Breast epithelium (tissue), 4 donors: ENCODE measurements at regions not wholly inside any gene's neighbourhood (a gene's known extent, or its start where the extent isn't known, plus 50 kb on each side); places are given as distances from the start of the nearest gene placed in this dataset.

Source experiments
- DNase-seq, 2 donors: peaks; one replicate each; pipeline ENCODE4 v3.0.0-alpha.2; 2019; ENCODE audit warnings: low spot score in 2 of 2
- H3K27ac ChIP-seq, 2 donors: fragments of 200-600 bp; sonication (generic) in 1 of 2; one replicate each; pipeline ENCODE4 v1.5.1; 2016 to 2019; ENCODE audit warnings: mild to moderate bottlenecking in 1 of 2
- H3K27me3 ChIP-seq, 2 donors: fragments of 200-600 bp; sonication (generic) in 1 of 2; one replicate each; pipeline versions ENCODE4 v1.5.1 to v1.6.0; 2017 to 2019; ENCODE audit warnings: control low read depth in 1 of 2, mild to moderate bottlenecking in 1 of 2
- H3K36me3 ChIP-seq: fragments of 200-600 bp; one replicate; pipeline ENCODE4 v1.5.1; 2019
- H3K4me1 ChIP-seq, 2 donors: fragments of 200-600 bp; sonication (generic); one replicate each; pipeline ENCODE4 v1.5.1; 2016 to 2019; ENCODE audit warnings: control low read depth in 1 of 2
- H3K4me3 ChIP-seq, 3 donors: fragments of 200-600 bp; sonication (generic); 1 replicate in 2 of 3; 2 replicates in 1 of 3; pipeline ENCODE4 v1.5.1; 2016 to 2019; ENCODE audit warnings: mild to moderate bottlenecking in 3 of 3, moderate library complexity in 2 of 3
- H3K9me3 ChIP-seq, 2 donors: fragments of 200-600 bp; sonication (generic) in 1 of 2; one replicate each; pipeline ENCODE4 v1.5.1; 2016 to 2019; ENCODE audit warnings: control low read depth in 1 of 2
- POLR2A ChIP-seq: fragments of 450-650 bp; IDR thresholded peaks from one replicate; pipeline ENCODE4 v1.6.1; 2016; ENCODE audit warnings: antibody characterized with exemption, mild to moderate bottlenecking, moderate library complexity
- POLR2AphosphoS5 ChIP-seq, 3 donors: sonication (generic); formaldehyde crosslinking; IDR thresholded peaks; one replicate each; pipeline ENCODE4 v1.6.1; 2017; ENCODE audit warnings: antibody characterized with exemption in 3 of 3
- intact Hi-C: fragments of 100-400 bp; cut with DNase I; formaldehyde crosslinking; loops from one replicate; pipeline ENCODE4 v1.15.1; 2023; ENCODE audit warnings: low total_unique reads
- TF ChIP-seq, protein P1 (sequence below), 3 donors: fragments of 450-650 bp; IDR thresholded peaks; one replicate each; pipeline ENCODE4 v1.5.1; 2016 to 2017; ENCODE audit warnings: antibody characterized with exemption in 3 of 3, mild to moderate bottlenecking in 3 of 3, moderate library complexity in 3 of 3

GRCh38 chr18:73545472-73545871, 602.2 kb downstream of the FBXO15 start:
- no peaks in the 10 kb centered on the region for H3K9me3 ChIP-seq
- H3K4me1 ChIP-seq, result no peaks in the 10 kb centered on the region
- H3K4me3 ChIP-seq, result no peak overlapping the region
- H3K27ac ChIP-seq, result no peak overlapping the region
- DNase-seq, result no peak
- no peaks in the 10 kb centered on the region for H3K27me3 ChIP-seq
- intact Hi-C loops, result no loop called here
- TF ChIP-seq POLR2A (no peak), POLR2AphosphoS5 (IDR thresholded peaks at IDR 0.05) (no peak)
- TF ChIP-seq, protein P1, sequence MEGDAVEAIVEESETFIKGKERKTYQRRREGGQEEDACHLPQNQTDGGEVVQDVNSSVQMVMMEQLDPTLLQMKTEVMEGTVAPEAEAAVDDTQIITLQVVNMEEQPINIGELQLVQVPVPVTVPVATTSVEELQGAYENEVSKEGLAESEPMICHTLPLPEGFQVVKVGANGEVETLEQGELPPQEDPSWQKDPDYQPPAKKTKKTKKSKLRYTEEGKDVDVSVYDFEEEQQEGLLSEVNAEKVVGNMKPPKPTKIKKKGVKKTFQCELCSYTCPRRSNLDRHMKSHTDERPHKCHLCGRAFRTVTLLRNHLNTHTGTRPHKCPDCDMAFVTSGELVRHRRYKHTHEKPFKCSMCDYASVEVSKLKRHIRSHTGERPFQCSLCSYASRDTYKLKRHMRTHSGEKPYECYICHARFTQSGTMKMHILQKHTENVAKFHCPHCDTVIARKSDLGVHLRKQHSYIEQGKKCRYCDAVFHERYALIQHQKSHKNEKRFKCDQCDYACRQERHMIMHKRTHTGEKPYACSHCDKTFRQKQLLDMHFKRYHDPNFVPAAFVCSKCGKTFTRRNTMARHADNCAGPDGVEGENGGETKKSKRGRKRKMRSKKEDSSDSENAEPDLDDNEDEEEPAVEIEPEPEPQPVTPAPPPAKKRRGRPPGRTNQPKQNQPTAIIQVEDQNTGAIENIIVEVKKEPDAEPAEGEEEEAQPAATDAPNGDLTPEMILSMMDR (IDR thresholded peaks at IDR 0.05), result no peak
- no peaks in the 10 kb centered on the region for H3K36me3 ChIP-seq

DNA sequence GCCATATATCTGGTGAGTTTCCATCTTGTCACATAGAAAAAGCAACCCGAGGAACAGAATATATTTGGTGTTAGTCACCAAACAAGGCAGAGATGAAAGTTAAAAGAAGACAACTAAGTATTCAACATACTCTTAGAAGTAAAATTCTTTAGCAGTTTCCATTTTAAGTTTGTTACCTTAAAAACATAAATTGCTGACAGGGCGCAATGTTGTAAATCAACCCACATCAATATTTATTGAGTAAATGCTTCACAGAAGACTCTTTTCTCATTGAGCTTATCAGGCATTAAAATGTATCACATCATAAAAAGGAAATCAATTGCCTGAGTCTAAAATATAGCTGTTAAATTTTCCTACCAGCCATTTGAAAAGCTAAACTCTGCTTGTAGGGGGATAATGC, 603.0 kb downstream of the FBXO15 start:
- intact Hi-C loops, result no loop called here
- Histone ChIP-seq H3K4me3 (no peak overlapping the region), H3K27me3 (no peaks in the 10 kb centered on the region), H3K27ac (no peak overlapping the region), H3K4me1 (no peaks in the 10 kb centered on the region), H3K36me3 (no peaks in the 10 kb centered on the region), H3K9me3 (no peaks in the 10 kb centered on the region)
- TF ChIP-seq POLR2AphosphoS5 (IDR thresholded peaks at IDR 0.05) (no peak), POLR2A (no peak)
- TF ChIP-seq, protein P1 (IDR thresholded peaks at IDR 0.05), result no peak
- no peak for DNase-seq

- no peaks in the 10 kb centered on the region for H3K27me3 ChIP-seq
- H3K9me3 ChIP-seq, result no peaks in the 10 kb centered on the region
- TF ChIP-seq POLR2A, result no peak
- TF ChIP-seq, protein P1 (IDR thresholded peaks at IDR 0.05), result no peak
- no peak for TF ChIP-seq POLR2AphosphoS5 (IDR thresholded peaks at IDR 0.05)
- intact Hi-C loops, result no loop called here
- no peak for DNase-seq
- no peak overlapping the region for H3K27ac ChIP-seq
- no peaks in the 10 kb centered on the region for H3K4me1 ChIP-seq
- H3K4me3 ChIP-seq, result no peak overlapping the region
- no peaks in the 10 kb centered on the region for H3K36me3 ChIP-seq
These were observed 603.6 kb downstream of the FBXO15 start for GRCh38 chr18:73544032-73544431.

DNA sequence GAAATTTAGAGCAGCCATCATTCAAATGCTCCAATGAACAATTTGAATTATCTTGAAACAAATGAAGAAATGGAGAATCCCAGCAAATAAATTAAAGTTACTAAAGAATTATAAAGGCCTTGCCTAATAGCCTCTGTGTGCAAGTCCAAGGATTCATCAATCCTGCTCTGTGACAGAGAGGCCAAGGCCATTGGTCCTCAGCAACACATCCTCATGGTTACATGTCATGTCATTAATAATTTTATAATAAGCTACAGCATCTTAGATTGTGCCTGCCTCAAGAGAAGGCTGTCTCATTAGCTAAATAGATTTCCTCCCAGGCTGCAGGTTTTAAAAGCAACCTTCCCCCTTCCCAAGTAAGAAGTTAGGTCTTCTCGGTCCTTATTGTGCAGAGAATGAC, 611.6 kb downstream of the FBXO15 start:
- no peaks in the 10 kb centered on the region for H3K4me1 ChIP-seq
- DNase-seq, result no peak

DNA sequence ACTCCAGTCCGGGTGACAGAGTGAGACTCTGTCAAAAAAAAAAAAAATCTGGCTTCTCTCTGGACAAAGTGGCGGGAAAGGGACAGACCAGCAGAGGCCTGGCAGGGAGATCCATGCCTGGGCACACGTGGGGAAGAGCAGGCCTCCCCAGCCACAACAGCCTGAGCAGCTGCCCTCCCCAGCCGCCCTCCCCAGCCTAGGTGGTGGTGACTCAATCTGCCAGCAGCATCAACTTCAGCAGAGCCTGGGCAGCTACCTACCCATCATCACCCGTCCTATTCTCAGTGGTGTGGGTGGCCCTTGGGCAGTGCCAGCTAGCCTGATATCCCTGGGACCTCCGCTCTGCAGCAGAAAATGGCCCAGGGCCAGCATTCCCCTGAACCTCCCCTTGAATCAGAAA, 612.4 kb downstream of the FBXO15 start:
- Histone ChIP-seq H3K36me3 (no peaks in the 10 kb centered on the region), H3K27me3 (no peaks in the 10 kb centered on the region), H3K4me3 (no peak overlapping the region), H3K9me3 (no peaks in the 10 kb centered on the region), H3K27ac (no peak overlapping the region), H3K4me1 (no peaks in the 10 kb centered on the region)
- intact Hi-C loops, result no loop called here
- TF ChIP-seq POLR2AphosphoS5 (IDR thresholded peaks at IDR 0.05), result no peak
- TF ChIP-seq POLR2A, result no peak
- TF ChIP-seq, protein P1 (IDR thresholded peaks at IDR 0.05), result no peak
- no peak for DNase-seq

More for the DNA sequence above, 611.6 kb downstream of the FBXO15 start:
- intact Hi-C loops, result no loop called here
- TF ChIP-seq POLR2A, result no peak
- TF ChIP-seq, protein P1 (IDR thresholded peaks at IDR 0.05), result no peak
- no peak for TF ChIP-seq POLR2AphosphoS5 (IDR thresholded peaks at IDR 0.05)
- Histone ChIP-seq H3K27ac (no peak overlapping the region), H3K4me3 (no peak overlapping the region), H3K36me3 (no peaks in the 10 kb centered on the region), H3K9me3 (no peaks in the 10 kb centered on the region), H3K27me3 (no peaks in the 10 kb centered on the region)
